H54 (cell line): ENCODE measurements at regions not wholly inside any gene's neighbourhood (a gene's known extent, or its start where the extent isn't known, plus 50 kb on each side); places are given as distances from the start of the nearest gene placed in this dataset.

Experiments
- DNase-seq: peaks from one replicate; pipeline ENCODE4 v3.0.0; 2011; ENCODE audit warnings: low spot score, mixed read lengths; ENCODE audit not compliant: insufficient read length
- FAIRE-seq: peaks from 3 replicates; lab custom pipeline; 2011; peaks lifted over from hg19 to GRCh38; lab: Jason Lieb, UNC
- POLR2A ChIP-seq: IDR thresholded peaks from 2 replicates; pipeline ENCODE4 v1.6.1; 2011; ENCODE audit warnings: low read depth, mild to moderate bottlenecking, low read length

- FAIRE-seq (no peak), DNase-seq (no peak)
- no peak for TF ChIP-seq POLR2A
These were observed 130.1 kb upstream of the INHBA start for GRCh38 chr7:41832941-41833340.

- no peak for TF ChIP-seq POLR2A
- DNase-seq (no peak), FAIRE-seq (no peak)
These were observed 127.4 kb upstream of the INHBA start for GRCh38 chr7:41830271-41830670.

DNA sequence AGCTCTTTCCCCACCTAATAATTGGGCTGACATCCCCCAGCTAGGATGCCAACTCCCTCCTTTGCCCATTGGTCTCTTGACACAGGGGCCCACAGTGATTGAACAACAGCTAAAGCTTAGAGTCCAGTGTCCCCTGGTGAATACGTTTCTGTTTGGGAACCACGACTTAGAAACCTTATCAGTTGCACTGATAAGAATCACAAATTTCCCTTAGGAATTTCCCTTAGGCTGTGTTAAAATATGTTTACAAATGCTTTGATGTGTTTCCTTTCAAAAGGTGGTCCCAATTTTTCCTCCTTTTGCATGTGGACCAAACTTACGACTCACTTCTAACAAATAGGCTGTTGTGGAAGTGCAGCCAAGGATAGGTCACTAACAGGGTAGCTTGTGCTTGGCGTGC lies 126.0 kb upstream of the INHBA start:
- TF ChIP-seq POLR2A, result no peak
- FAIRE-seq (no peak), DNase-seq (no peak)

- TF ChIP-seq POLR2A, result no peak
- no peak for DNase-seq
- FAIRE-seq, result no peak
These were observed 123.8 kb upstream of the INHBA start for GRCh38 chr7:41826641-41827040.

GRCh38 chr7:41825927-41826480 lies 123.1 kb upstream of the INHBA start:
- DNase-seq (peak; percentile 16), FAIRE-seq (no peak)
- TF ChIP-seq POLR2A, result no peak

DNA sequence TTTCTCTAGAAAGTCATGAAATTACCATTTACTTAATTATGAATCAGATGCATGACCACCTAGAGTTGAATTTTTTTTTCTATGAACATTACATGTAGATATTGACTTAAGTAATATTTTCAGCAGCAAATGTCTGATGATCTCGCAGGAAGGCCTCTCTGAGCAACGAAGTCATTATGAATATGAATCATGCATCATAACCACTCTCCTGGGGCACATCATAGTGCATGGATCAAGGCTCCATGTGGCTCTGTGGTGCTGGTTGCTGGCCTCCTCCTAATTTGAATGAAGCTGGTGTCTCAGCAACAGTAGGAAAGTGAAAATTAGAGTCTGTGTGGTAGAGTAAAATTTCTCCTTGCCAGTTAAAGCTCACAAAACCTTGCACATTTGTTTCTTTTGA lies 121.4 kb upstream of the INHBA start:
- DNase-seq (peak; percentile 38), FAIRE-seq (no peak)
- no peak for TF ChIP-seq POLR2A

DNA sequence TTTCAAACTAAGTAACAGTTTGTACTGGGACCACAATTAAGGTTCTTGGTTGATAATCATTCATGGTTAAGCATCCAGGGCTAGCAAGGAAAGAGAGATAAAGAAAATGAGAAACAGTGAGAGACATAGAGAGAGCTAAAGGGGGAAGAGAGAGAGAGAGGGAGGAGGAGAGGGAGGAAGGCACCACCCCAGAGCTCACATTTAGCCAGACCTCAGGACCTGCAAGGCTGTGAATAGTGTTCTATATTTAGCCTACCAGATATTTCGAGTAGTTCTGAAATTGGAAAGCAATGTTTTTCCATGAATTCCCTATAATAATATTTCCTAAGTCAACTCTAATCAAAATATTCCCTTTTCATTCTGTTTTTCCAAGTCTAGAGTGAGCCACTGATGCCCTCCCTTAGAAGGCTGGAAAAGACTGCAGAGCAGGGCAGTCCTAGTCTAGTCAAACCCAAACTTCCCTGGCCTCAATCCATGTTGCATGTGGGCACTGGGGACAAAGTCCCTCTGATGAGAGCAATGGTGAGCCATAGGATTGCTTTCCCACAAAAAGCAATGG lies 119.4 kb upstream of the INHBA start:
- no peak for TF ChIP-seq POLR2A
- no peak for FAIRE-seq
- no peak for DNase-seq

DNA sequence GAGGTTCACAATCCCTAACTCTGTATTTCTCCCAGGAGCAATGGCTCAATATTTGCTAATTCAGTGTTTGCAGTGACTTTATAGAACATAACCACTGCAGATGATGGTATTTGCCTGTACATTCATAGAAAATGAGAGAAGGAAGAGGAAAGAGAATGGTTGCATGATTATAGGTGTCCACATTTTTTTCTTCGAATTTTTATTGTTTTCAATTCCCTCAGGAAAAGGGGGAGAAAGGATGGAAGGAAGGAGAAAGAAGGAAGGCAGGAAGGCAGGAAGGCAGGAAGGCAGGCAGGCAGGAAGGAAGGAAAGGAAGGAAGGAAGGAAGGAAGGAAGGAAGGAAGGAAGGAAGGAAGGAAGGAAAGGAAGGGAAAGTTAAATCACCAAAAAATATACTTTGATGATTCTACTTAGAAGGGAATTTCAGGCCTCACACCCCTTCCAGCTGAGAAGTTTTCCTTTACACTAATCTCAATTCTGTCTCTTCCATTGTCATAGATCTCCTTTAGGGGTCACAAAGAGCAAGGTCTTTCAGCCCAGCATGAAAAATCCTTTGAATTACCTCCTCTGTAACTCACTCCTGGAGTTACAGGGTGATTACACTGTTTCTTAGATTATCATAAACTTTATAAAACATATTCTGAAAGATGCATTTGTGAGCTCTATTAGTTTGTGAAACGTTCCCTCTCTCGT lies 118.8 kb upstream of the INHBA start:
- no peak for DNase-seq
- TF ChIP-seq POLR2A, result no peak
- no peak for FAIRE-seq

DNA sequence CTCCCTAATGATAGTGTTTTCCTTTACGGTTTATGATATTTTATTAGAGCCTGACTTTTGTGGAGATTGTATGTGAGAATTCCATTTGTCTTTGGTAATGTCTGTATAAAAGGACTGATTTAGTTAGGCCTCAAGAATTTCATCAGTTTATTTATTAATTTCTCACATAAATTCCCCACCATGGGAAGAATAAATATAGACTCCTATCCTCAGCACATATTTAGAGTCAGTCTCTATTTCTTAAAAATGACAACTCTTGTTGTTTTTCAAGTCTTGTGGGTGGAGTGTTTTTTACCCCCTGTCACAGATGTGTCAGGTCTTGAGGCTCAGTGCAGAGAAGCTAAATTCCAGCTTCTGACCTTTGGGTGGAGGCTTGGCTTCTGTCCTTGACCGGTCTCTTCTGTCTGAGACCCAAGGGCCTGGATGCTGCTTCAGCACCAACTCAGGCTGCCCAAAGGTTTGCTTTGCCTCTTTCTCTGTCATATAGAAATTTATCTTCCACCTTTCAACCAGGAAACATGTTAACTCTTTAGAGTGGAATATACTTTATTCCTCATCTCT lies 117.3 kb upstream of the INHBA start:
- TF ChIP-seq POLR2A, result no peak
- no peak for FAIRE-seq
- DNase-seq, result no peak

GRCh38 chr7:41819645-41820044 lies 116.8 kb upstream of the INHBA start:
- TF ChIP-seq POLR2A, result no peak
- DNase-seq, result no peak
- no peak for FAIRE-seq

GRCh38 chr7:41818765-41819398 lies 116.0 kb upstream of the INHBA start:
- DNase-seq, result no peak
- no peak for TF ChIP-seq POLR2A
- FAIRE-seq, result no peak

- DNase-seq (peak; percentile 55), FAIRE-seq (peak; percentile 95)
- no peak for TF ChIP-seq POLR2A
These were observed 114.5 kb upstream of the INHBA start for GRCh38 chr7:41817386-41817785.

- no peak for TF ChIP-seq POLR2A
- no peak for DNase-seq
- FAIRE-seq, result no peak
These were observed 113.2 kb upstream of the INHBA start for GRCh38 chr7:41816111-41816510.

DNA sequence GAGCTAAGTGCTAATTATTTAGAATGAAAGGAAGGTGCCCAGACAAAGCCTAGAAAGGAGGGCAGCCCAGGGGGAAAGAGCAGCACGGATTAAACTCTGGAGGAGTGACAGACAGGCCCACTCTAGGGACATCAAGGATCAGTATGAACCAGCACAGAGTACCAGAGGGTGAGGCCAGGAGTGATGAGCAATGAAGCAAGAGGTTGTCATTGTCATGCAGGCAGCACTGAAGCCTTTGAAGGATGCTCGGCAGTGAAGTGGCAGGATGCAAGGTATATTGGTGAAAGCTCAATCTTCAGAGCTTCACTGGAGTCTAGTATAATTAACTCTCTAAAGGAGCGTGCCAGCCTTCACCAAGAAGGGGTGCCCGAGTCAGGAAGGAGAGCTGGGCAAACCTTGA lies 112.0 kb upstream of the INHBA start:
- no peak for TF ChIP-seq POLR2A
- DNase-seq, result no peak
- no peak for FAIRE-seq
